HG02588 (cell line): ENCODE measurements at regions not wholly inside any gene's neighbourhood (a gene's known extent, or its start where the extent isn't known, plus 50 kb on each side); places are given as distances from the start of the nearest gene placed in this dataset.

Experiments used
- ATAC-seq: cut with Tn5 transposase; IDR thresholded peaks from one replicate; pipeline ENCODE4 v1.9.1; 2021; ENCODE audit warnings: mild to moderate bottlenecking, moderate library complexity; ENCODE audit not compliant: unreplicated experiment

DNA sequence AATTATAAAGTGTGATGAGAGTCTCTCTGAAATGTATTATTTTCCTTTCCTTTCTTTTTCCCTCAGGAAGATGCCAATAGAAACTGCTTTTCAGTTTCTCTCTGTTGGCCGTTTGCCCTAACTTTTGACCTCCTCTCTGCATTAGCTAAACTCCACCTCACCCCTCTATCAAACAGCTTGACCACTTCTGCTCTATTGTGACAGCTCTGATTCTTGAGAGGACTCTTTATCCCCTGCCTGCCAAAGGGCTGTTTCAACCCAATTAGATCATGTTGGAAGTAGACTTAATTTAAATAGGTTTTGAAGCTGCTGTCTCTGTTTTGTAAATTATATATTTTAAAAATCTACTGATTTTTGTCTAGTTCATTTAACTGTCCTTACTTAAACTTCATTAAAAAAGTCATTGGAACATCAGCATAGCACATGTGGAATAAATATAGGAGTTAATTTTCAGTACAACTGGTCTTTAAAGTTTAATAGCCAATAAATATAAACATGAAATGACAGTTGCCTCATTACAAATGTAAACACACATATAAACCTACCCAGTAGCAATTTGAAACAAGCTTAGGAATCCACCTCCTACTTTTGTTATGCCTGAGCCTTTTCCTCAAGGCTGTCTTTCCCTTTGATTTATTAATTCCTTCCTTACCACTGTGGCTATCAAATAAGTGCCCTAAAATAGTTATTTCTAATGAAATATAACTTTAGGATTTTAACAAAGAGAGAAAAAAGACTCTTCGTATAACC, 152.0 kb downstream of the CHRM3 start:
- no peak for ATAC-seq

DNA sequence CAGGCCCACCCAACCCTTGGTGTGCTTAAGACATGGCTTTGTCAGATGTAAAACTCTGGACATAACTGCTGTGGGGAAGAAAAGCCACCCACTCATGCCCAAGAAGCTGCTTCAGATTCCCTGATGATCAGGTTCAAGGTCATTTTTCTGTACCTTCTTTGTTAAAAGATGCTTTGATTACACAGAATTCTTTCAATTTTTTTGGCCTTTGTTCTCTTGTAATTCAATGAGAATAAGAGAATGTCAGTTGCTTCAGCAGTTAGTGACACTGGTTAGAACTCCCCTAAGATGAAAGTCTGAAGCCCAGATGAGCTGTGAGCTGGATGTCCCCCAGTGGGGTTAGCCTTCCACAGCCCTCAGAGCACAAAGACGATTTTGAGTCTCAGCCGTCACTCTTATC, 152.7 kb downstream of the CHRM3 start:
- ATAC-seq: no peak

DNA sequence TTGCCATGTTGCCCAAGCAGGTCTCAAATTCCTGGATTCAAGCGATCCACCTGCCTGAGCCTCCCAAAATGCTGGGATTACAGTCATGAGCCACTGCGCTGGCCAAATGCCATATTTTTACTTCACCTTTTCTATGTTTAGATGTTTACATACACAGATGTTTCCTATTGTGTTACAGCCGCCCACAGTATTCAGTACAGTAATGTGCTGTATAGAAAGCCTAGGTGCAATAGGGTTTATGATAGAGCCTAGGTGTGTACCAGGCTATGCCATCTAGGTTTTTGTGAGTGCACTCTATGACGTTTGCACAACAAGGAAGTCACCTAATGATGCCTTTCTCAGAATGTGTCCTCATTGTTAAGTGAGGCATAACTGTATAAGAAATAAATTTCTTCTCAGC, 153.4 kb downstream of the CHRM3 start:
- ATAC-seq: no peak

DNA sequence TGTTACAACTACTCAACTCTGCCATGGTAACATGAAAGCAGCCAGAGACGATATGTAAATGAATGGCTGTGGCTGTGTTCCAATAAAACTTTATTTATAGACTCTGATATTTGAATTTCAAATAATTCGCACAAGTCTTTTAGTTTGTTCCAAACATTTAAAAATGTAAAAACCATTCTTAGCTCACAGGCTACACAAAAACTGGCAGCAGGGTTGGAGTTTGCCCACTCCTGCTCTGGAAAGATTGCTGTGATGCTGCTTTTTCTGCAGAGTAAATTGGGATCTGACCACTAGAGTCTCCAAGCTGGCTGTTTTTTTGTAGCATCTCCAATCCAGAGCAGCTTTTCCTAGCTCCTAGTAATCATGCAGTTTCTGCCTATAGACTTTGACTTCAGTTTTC, 157.5 kb downstream of the CHRM3 start:
- ATAC-seq: no peak

DNA sequence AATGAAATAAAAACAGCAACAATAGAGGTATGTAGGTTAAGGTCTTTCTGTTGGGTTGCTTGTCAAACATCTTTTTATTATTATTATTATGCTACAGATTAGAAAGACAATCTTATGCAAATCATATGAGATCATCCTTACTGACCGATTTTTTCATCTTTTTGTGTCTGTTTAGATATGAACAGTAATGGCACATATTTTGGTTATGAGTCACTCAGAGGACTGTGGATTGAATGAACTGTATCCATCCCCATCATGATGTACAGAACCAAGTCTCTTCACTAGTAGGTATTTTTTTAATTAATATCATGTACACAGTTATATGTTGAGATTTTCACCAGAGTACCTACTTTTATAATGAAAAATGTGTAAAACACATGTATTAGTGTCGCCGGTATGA, 159.1 kb downstream of the CHRM3 start:
- no peak for ATAC-seq

DNA sequence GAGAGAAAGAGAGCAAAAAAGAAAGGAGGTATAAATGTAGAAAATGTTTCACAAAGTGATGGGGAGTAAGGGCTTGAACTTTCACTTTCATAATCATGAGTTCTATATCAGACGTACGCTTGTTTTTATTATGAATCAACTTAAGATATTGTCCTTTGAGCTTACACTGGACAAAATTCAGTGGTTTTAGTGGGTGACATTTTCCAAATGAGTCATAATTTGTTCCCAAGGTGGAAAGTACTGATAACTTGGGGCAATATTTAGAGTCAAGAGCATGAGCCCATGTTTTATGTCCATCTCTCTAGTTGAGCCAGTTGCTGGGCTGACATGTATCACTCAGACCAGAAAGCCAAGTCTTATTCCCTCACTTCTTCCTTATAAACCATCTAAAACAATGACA, 161.6 kb downstream of the CHRM3 start:
- no peak for ATAC-seq

DNA sequence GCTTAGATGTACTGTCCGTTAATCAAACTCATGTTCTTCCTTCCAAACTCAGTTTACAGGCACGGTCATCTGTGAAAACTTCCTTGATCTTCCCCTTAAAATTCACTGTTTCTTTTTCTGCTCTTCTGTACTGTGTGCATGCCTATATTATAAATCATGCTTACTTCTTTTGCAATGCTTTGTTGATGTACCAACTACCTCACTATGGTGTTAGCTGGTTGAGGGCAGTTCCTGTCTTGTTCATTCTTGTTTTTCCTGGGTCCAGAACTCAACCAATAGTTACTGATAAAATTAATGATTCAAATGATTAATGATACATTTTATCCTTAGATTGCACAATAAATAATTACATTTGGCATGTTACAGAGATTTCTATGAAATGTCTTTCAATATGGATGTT, 163.8 kb downstream of the CHRM3 start:
- ATAC-seq: no peak

DNA sequence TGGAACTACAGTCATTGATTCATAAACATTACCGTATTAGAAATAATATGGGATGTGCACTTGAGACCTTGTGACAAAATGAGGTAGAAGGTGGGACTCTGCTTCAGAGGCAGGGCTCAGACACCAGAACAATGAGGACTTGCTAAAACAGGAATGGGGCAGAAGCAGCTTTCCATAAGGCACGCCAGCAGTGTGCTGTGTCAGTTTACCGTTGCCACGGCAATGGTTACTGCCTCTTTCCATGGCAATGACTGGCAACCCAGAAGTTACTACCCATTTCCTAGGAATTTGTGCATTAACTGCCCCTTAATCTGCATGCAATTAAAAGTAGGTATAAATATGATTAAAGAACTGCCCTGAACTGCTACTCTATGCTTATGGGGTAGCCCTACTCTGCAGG, 169.0 kb downstream of the CHRM3 start:
- no peak for ATAC-seq

DNA sequence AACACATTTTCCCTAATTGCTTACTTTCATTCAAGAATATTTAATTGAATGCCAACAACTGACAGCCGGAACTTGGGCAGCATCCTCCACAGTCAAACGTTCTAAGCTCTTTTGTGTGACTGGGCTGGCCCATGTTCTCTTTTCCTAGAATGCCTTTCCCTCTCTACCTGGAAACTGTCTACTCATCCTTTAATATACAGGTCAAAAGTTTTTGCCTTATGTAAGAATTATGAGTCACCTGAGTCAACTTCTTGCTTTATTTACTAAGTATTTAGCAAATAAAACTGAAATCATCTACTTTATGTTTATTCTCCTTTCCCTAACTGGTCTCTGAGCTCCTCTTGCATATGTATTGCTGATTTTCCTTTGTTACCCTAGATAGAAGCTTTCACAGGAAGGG, 172.2 kb downstream of the CHRM3 start:
- ATAC-seq: no peak

DNA sequence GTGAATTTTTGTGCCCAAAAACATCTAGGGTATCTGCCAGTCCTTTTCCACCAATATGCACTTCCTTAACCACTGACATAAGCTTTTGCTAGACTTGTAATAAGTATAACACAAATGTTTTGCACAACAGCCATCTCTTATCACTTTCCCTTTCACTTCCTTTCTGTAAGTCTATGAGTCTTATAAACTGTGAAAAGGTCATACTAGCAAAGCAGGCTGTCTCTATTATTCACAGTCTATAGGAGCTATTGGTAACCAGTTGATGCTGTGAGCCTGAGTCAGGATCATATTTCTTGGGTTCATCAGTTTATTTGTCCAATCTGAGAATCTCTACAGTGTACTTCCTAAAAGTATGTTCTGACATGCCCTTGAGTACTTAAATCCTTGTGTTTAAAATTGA, 172.6 kb downstream of the CHRM3 start:
- no peak for ATAC-seq

DNA sequence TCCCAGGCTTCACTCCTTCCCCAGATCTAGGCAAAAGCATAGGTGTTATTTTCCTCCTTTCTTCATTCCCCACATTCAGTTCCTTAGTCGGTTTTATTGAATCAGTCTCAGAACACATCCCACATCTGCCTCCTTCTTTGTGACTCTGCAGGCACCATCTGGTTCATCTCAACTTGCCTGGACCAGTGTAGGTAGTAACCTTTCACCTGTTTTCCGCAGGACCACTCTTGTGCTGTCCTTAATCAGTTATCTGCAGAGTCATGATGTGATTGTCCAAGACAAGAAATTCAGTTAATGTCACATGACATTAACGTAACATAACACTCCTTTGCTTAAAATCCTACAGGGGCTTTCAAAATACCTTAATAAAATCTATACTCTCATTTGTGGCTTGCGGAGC, 174.6 kb downstream of the CHRM3 start:
- ATAC-seq: no peak

DNA sequence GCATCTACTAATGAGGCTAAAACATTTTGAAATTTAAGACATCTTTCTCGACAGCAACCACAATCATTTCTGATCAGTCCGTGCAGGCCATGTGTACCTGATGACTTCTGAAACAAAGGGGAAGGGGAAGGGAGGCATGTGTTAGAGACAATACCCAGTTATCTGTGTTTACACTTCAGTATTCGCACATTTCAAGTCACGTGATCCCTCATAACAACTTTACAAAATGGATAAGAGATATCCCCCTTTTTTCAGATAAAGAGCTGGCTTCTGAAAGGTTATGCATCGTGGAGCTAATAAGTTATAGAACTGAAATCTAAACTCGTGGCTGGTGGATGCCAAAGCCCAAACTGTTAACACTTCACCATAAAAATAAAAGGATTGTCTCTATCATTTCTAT, 175.7 kb downstream of the CHRM3 start:
- no peak for ATAC-seq

DNA sequence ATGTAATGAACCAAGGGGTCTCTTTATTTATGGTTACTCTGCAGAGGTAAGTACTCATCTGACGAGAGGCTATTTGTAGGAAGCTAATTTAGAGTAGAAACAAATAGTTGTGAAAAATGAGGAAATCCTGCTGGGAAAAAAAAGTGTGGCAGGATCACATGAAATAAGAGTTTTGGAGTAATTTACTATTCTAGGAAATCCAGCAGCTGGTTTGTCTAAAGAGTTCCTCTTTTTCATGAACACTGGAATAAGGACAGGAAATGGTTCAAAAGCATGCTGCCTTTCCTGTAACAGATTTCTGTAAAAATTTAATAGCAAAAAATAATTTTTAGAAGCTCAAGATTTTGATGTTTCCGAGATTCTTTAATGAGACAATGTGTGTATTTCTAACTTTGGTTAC, 177.3 kb downstream of the CHRM3 start:
- no peak for ATAC-seq

DNA sequence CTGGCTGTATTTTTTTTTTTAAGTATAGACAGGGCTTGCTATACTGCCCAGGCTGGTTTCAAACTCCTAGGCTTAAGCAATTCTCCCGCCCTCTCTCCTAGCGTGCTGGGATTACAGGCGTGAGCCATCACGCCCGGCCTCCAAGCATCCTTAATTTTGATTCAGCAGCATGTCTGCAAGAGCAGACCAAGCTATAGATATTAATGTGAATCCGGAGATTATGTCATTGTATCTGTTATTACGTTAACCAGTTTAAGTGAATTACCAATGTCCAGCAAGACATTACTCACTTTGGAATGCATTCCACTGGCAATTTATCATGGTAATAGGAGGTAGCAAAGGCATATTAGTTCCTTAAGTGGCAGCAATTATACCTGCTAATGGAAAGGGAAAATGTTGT, 179.7 kb downstream of the CHRM3 start:
- ATAC-seq: no peak

DNA sequence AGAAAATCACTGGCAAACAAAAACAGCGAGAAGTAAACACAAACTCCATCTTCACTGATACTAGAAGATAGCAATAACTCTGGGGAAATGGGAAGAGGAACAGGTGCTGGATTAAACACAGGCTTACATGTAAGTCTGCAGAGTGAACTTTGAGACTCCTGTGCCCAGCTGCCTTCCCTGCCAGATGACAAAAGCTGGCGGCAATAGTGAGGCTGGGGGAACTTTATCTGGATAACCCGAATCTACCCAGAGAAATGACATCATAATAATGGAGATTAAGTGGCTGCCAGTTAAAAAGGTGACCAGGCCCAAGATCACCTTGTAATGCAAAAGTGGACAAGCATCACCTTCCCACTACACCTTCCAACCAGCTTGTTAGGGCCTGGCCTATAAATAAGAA, 184.5 kb downstream of the CHRM3 start:
- no peak for ATAC-seq

DNA sequence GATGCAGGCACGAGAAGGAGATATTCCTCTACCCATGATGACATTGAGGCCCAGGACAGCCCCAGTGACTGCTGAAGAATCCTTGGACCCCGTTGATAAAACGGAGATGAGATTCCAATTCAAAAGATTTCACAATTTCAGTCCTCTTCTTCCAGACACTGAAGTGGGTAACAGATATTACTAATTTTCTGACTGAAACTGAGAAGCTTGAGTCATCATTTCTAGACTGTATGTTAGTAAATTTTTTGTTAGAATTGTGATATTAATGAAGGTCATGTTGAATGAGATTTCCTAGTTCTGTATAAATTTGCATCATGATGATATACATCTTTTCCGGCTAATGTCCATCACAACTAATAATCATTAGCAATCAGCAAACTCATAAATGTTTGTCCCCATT, 185.8 kb downstream of the CHRM3 start:
- ATAC-seq: no peak

DNA sequence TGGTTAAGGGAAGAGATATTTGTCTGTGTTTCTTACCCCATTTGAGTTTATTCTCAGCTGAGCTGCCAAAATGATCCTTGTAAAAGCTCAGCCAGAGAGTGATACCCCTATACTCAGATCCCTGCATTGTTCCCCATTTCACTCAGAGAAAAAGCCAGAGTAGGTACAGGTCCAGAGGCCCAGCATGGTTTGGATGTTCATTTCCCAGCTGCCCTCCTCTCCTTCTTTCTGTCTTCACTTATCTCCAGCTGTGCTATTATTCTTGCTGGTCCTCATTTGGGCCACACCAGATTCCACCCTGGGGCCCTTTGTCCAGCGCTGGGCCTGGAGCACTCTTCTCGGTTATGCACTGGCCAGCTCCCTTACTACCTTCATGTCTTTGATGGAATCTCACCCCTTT, 187.7 kb downstream of the CHRM3 start:
- no peak for ATAC-seq

DNA sequence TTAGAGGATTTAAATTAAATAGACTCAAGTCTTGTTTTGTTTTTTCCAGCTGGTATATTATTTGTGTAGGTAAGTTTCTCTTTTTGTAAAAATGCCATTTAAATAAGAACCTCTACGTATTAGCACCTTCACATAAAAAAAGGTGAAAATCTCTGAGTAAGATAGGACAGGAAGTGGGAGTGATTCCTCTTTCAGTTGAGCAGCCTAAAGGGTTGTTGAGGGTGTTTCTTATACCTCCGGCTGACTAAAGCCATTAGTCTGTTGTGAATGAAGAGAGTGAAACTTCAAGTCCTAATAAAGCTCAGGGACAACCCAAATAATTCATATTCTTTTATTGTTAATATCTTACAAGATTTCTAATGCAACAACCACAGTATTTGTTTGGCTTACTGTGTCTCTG, 188.7 kb downstream of the CHRM3 start:
- no peak for ATAC-seq

DNA sequence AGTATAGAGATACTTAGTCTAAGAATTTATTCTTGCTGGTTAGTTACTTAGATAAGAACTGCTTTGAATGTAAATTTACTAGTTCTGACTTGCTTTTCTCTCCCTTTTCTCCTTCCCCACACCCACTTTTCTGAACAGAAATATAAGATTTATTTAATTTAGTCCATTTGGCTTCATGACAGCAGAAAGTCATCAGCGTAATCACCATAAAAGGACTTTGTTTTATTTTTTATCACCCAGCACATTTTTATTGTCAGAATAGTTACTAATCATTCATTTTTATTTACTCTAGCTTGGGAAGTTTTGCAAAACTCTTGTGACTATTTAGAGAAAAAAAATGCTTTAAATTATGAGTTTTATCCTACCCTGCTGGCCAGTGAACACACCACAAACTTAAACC, 197.2 kb downstream of the CHRM3 start:
- ATAC-seq: no peak

DNA sequence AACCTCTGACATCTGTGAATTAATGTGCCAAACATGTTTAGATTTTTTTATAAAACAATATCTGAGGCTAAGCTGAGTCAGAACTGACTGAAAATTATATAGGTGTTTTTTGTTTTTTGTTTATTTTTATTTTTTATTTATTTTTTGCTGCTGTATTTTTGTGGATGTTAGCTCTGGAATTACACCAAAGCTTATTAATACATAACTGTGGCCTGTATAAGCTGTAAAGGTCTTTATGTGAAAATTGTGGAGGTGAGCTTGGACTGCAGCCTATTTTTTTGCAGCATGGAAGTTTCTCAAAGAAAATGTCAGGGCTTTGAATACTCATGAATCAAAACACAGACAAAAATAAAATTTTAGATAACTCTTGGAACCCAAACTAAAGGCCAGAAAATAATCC, 199.8 kb downstream of the CHRM3 start:
- no peak for ATAC-seq

DNA sequence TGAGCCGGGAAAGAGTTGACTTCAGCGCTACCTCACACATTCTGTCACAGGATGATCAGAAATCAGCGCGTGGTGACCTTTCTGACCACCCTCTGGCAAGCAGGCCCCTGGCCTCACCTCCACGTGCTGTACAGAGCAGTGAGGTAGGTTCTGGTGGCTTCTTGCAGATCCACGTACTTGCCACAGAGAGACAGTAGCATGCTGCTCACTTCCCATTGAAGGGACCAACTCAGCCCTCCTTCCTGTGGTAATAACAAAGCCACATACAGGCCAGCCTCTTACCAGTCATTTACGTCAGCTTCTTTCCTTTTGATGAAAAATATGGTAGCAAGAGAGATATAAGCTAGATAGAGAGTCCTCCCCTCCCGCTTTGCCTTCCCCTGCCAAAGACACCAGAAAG, 200.7 kb downstream of the CHRM3 start:
- ATAC-seq: no peak

DNA sequence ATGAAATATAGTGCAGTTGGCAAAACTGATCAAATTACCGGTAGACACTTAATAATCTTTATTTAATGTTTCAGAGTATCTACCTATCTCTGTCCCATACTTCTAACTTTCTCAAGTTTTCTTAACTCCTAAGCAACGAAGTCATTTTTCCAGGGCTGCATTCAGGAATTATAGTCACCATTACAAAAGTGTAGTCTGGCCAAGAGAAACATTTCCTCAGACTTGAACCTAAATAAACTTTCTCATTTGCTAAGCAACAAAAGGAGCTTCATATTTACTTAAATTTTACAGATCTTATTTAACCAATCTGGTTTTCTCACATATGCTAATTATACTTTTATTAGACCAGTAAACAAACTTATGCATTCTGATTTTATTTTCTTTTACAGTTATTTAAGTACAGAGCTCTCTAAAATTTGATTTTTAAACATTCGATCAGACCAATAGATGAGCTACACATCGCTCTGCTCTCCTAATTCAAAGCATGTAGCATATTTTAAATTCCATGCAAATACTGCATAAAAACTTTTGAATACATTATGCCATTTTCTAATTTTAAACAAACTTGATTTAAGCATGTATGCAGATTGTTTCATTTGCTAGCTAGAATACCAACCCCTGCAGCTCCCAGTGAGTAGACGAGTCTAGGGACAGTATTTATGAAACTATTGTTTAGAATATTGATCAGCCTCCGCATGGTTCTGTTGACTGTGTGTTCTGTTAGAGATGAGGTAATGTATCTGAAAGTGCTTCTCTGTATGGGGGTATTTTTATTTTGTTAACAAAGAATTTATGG, 201.4 kb downstream of the CHRM3 start:
- no peak for ATAC-seq

DNA sequence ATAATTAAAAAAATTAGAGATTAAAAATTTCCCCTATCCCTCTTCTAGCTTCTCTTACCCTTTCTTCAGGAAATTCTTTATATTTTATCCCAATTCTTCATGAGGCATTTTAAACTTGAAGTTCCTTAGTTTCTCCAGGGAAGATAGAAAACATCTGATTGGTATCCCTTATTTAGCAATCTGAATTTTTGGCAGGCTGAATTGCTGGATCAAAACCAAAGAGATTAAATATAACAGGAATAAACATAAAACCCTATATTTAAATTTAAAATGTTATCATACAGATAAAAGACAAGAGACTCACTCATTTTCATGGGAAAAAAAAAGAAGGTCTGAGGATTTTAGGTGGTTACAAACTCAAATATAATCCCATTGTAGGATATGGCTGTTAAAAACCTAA, 204.2 kb downstream of the CHRM3 start:
- no peak for ATAC-seq
